OCI-LY1 (cell line): ENCODE measurements at regions not wholly inside any gene's neighbourhood (a gene's known extent, or its start where the extent isn't known, plus 50 kb on each side); places are given as distances from the start of the nearest gene placed in this dataset.

Experiments used
- H2AFZ ChIP-seq: fragments of 200-600 bp; sonication (generic), shearing (Covaris generic); 2 replicates; pipeline ENCODE4 v1.6.0; 2014; ENCODE audit warnings: antibody characterized with exemption, mild to moderate bottlenecking, low read length
- H3F3A ChIP-seq: fragments of 200-600 bp; sonication (generic), shearing (Covaris generic); 2 replicates; pipeline ENCODE4 v1.6.0; 2014; ENCODE audit warnings: mild to moderate bottlenecking, antibody characterized with exemption, low read length, moderate library complexity; ENCODE audit not compliant: insufficient read depth
- H3K27ac ChIP-seq: fragments of 200-600 bp; sonication (generic); 2 replicates; pipeline ENCODE4 v1.5.1; 2014; ENCODE audit warnings: low read length, mixed run types, mild to moderate bottlenecking, low read depth; ENCODE audit not compliant: poor library complexity, severe bottlenecking
- H3K27me3 ChIP-seq: fragments of 200-600 bp; sonication (generic); 2 replicates; pipeline ENCODE4 v1.6.0; 2014; ENCODE audit warnings: antibody characterized with exemption, mild to moderate bottlenecking, low read length, moderate library complexity; ENCODE audit not compliant: insufficient read depth
- H3K36me3 ChIP-seq: fragments of 200-600 bp; sonication (generic); 2 replicates; pipeline ENCODE4 v1.6.1; 2014; ENCODE audit warnings: mild to moderate bottlenecking, antibody characterized with exemption, low read length, moderate library complexity, mixed read lengths; ENCODE audit not compliant: insufficient read depth
- H3K4me1 ChIP-seq: fragments of 200-600 bp; sonication (generic); 2 replicates; pipeline ENCODE4 v1.5.1; 2014; ENCODE audit warnings: mild to moderate bottlenecking, low read length, moderate library complexity; ENCODE audit not compliant: insufficient read depth, severe bottlenecking
- H3K4me2 ChIP-seq: fragments of 200-600 bp; sonication (generic), shearing (Covaris generic); 2 replicates; pipeline ENCODE4 v1.6.1; 2014; ENCODE audit warnings: low read length
- H3K4me3 ChIP-seq: fragments of 200-600 bp; sonication (generic); 2 replicates; pipeline ENCODE4 v1.5.1; 2014; ENCODE audit warnings: low read length, low read depth, mild to moderate bottlenecking, mixed read lengths; ENCODE audit not compliant: poor library complexity, severe bottlenecking
- H3K79me2 ChIP-seq: fragments of 200-600 bp; shearing (Covaris generic); 2 replicates; pipeline ENCODE4 v1.6.1; 2016; ENCODE audit warnings: mixed run types, low read length, mixed read lengths; ENCODE audit not compliant: insufficient read depth
- H3K9ac ChIP-seq: fragments of 200-600 bp; sonication (generic), shearing (Covaris generic); 2 replicates; pipeline ENCODE4 v1.6.1; 2014; ENCODE audit warnings: mild to moderate bottlenecking, low read length, mixed read lengths
- H3K9me2 ChIP-seq: fragments of 200-600 bp; sonication (generic), shearing (Covaris generic); 2 replicates; pipeline ENCODE4 v1.6.1; 2014; ENCODE audit warnings: low read depth, mild to moderate bottlenecking, low read length, mixed read lengths
- H3K9me3 ChIP-seq: fragments of 200-600 bp; shearing (Covaris generic); 2 replicates; pipeline ENCODE4 v1.6.1; 2014; ENCODE audit warnings: low read length, mixed read lengths
- H4K20me1 ChIP-seq: fragments of 200-600 bp; sonication (generic), shearing (Covaris generic); 2 replicates; pipeline ENCODE4 v1.6.0; 2016; ENCODE audit warnings: mild to moderate bottlenecking, low read length; ENCODE audit not compliant: insufficient read depth
- CTCF ChIP-seq: fragments of 200-600 bp; sonication (generic), shearing (Covaris generic); IDR thresholded peaks from 2 replicates; pipeline ENCODE4 v1.5.1; 2017; ENCODE audit warnings: mild to moderate bottlenecking, antibody characterized with exemption, low read length, moderate library complexity, mixed read lengths
- EZH2 ChIP-seq: fragments of 200-600 bp; sonication (generic), shearing (Covaris generic); IDR thresholded peaks from 2 replicates; pipeline ENCODE4 v1.8.0; 2017; ENCODE audit warnings: borderline replicate concordance, mixed run types, mild to moderate bottlenecking, antibody characterized with exemption, low read length, moderate library complexity, mixed read lengths

DNA sequence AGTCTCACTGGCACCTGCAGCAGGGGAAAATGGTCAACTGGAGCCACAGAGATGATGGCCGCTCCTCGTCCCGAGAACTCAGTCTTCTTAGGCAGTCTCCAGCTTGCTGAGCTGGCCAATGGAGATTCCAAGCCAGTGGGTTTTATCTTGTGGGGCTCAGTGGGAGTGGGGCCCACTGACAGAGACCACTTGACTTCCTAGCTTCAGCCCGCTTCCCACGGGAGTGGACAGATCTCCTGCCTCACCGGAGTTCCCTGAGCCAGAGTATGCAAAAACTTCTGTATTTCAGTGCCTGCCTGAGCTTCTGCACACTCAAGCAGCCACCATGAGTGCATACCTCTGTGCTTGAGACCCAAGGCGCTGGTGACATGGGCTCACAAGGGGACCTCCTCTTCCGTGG, 105.8 kb downstream of the ZWINT start:
- Histone ChIP-seq H3K4me2 (no peak overlapping the region), H2AFZ (no peak overlapping the region), H4K20me1 (no peaks in the 10 kb centered on the region), H3K79me2 (no peaks in the 10 kb centered on the region), H3K36me3 (no peaks in the 10 kb centered on the region), H3K27me3 (no peaks in the 10 kb centered on the region), H3K4me1 (no peaks in the 10 kb centered on the region), H3F3A (no peaks in the 10 kb centered on the region), H3K9ac (no peak overlapping the region), H3K9me3 (no peaks in the 10 kb centered on the region), H3K27ac (no peak overlapping the region), H3K4me3 (no peak overlapping the region), H3K9me2 (no peaks in the 10 kb centered on the region)
- TF ChIP-seq EZH2 (no peak), CTCF (no peak)

GRCh38 chr10:56240471-56240870, 120.6 kb downstream of the ZWINT start:
- Histone ChIP-seq H3K36me3 (no peaks in the 10 kb centered on the region), H3K9me3 (no peaks in the 10 kb centered on the region), H2AFZ (no peak overlapping the region), H3K79me2 (no peaks in the 10 kb centered on the region), H3K9me2 (no peaks in the 10 kb centered on the region), H3K4me2 (no peak overlapping the region), H3K4me1 (no peaks in the 10 kb centered on the region), H3K27ac (no peak overlapping the region), H3K9ac (no peak overlapping the region), H3K27me3 (no peaks in the 10 kb centered on the region), H3F3A (no peaks in the 10 kb centered on the region), H3K4me3 (no peak overlapping the region), H4K20me1 (no peaks in the 10 kb centered on the region)
- no peak for TF ChIP-seq EZH2
- TF ChIP-seq CTCF, result no peak

DNA sequence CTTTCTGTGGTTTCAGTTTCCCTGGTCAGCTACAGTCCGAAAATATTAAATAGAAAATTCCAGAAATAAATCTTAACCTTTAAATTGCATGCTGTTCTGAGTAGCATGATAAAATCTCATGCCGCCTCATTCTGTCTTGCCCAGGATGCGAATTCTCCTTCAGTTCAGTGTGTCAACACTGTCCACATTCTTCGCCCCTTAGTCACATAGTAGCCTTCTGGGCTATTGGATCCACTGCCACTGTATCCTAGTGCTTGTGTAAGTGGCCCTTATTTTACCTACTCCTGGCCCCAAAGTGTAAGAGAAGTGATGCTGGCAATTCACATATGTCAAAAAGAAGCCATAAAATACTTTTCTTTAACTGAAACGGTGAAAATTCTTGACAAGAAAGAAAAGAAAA, 129.6 kb downstream of the ZWINT start:
- Histone ChIP-seq H3K9me3 (no peaks in the 10 kb centered on the region), H3K79me2 (no peaks in the 10 kb centered on the region), H3K4me2 (no peak overlapping the region), H3K4me1 (no peaks in the 10 kb centered on the region), H3F3A (no peaks in the 10 kb centered on the region), H3K9me2 (no peaks in the 10 kb centered on the region), H3K36me3 (no peaks in the 10 kb centered on the region), H2AFZ (no peak overlapping the region), H3K4me3 (no peak overlapping the region), H3K9ac (no peak overlapping the region), H3K27me3 (no peaks in the 10 kb centered on the region), H3K27ac (no peak overlapping the region), H4K20me1 (no peaks in the 10 kb centered on the region)
- TF ChIP-seq EZH2, result no peak
- no peak for TF ChIP-seq CTCF
